Endothelial cell of umbilical vein (primary cell): ENCODE measurements at regions not wholly inside any gene's neighbourhood (a gene's known extent, or its start where the extent isn't known, plus 50 kb on each side); places are given as distances from the start of the nearest gene placed in this dataset.

ENCODE experiments used
- CTCF ChIP-seq, 2 donors: IDR thresholded peaks; 1 replicate in 1 of 2; 2 replicates in 1 of 2; pipeline ENCODE4 v1.5.1; 2011; ENCODE audit warnings: low read length in 2 of 2, mild to moderate bottlenecking in 2 of 2, moderate library complexity in 2 of 2, control low read depth in 1 of 2, inconsistent platforms in 1 of 2, low read depth in 1 of 2; ENCODE audit not compliant: insufficient read depth in 1 of 2; ENCODE audit errors: extremely low read depth in 1 of 2
- EZH2 ChIP-seq: IDR thresholded peaks from 2 replicates; pipeline ENCODE4 v1.6.1; 2012; ENCODE audit warnings: borderline replicate concordance, low read depth, mild to moderate bottlenecking, moderate library complexity, low read length, inconsistent platforms; ENCODE audit not compliant: severe bottlenecking
- MAX ChIP-seq: IDR thresholded peaks from 2 replicates; pipeline ENCODE4 v1.6.1; 2011; ENCODE audit not compliant: insufficient read depth, insufficient read length
- MYC ChIP-seq: IDR thresholded peaks from one replicate; pipeline ENCODE4 v1.6.1; 2011; ENCODE audit warnings: mild to moderate bottlenecking, low read depth, low read length
- POLR2A ChIP-seq: IDR thresholded peaks from 2 replicates; pipeline ENCODE4 v1.6.1; 2012; ENCODE audit warnings: low read depth, mild to moderate bottlenecking, control low read depth, low read length
- POLR2AphosphoS5 ChIP-seq: IDR thresholded peaks from 2 replicates; pipeline ENCODE4 v1.6.1; 2012; ENCODE audit warnings: low read depth, mild to moderate bottlenecking, control low read depth, low read length, moderate library complexity; ENCODE audit not compliant: insufficient read depth

- TF ChIP-seq CTCF (IDR thresholded peaks at IDR 0.05; ENCODE audit: extremely low read depth in 1 of 2, insufficient read depth in 1 of 2, low read depth in 1 of 2, low read length in 2 of 2): no peak
- no peak for TF ChIP-seq POLR2A
- no peak for TF ChIP-seq EZH2
- TF ChIP-seq POLR2AphosphoS5: no peak
- TF ChIP-seq MYC: no peak
- no peak for TF ChIP-seq MAX
Observed at GRCh38 chr10:57334523-57334922, 933.2 kb downstream of the IPMK start.
